K562 (cell line): ENCODE measurements at regions not wholly inside any gene's neighbourhood (a gene's known extent, or its start where the extent isn't known, plus 50 kb on each side); places are given as distances from the start of the nearest gene placed in this dataset.

Experiments
- CBX2 ChIP-seq: fragments of 200-600 bp; sonication (generic); IDR thresholded peaks from one replicate; pipeline ENCODE4 v1.6.1; 2012; ENCODE audit warnings: mild to moderate bottlenecking, low read length, inconsistent platforms; ENCODE audit not compliant: insufficient read depth, poor library complexity, severe bottlenecking
- EGR1 ChIP-seq: fragments of 450-650 bp; conservative IDR thresholded peaks from 2 replicates; pipeline ENCODE4 v1.6.1; 2017; ENCODE audit warnings: mild to moderate bottlenecking
- PHB2 ChIP-seq: fragments of 450-650 bp; IDR thresholded peaks from 2 replicates; pipeline ENCODE4 v1.6.1; 2017; ENCODE audit warnings: low read depth
- RFX5 ChIP-seq: IDR thresholded peaks from 2 replicates; pipeline ENCODE4 v1.6.1; 2011; ENCODE audit warnings: low read depth, mild to moderate bottlenecking, improper control_type of control experiment, low read length
- TF ChIP-seq, protein P1 (sequence below): sonication (generic); formaldehyde crosslinking; IDR thresholded peaks from 2 replicates; pipeline ENCODE4 v1.9.0; 2022; ENCODE audit warnings: mild to moderate bottlenecking, missing genetic modification reagents
- TF ChIP-seq, protein P2 (sequence below), 3 experiments: IDR thresholded peaks in 2 of 3; conservative IDR thresholded peaks in 1 of 3; 2 replicates each; pipeline ENCODE4 v1.5.1; 2011 to 2012; ENCODE audit warnings: low read length in 3 of 3, mild to moderate bottlenecking in 3 of 3, control low read depth in 2 of 3, improper control_type of control experiment in 1 of 3, inconsistent platforms in 1 of 3, low read depth in 1 of 3, mixed read lengths in 1 of 3, moderate library complexity in 1 of 3; ENCODE audit not compliant: insufficient read depth in 2 of 3

DNA sequence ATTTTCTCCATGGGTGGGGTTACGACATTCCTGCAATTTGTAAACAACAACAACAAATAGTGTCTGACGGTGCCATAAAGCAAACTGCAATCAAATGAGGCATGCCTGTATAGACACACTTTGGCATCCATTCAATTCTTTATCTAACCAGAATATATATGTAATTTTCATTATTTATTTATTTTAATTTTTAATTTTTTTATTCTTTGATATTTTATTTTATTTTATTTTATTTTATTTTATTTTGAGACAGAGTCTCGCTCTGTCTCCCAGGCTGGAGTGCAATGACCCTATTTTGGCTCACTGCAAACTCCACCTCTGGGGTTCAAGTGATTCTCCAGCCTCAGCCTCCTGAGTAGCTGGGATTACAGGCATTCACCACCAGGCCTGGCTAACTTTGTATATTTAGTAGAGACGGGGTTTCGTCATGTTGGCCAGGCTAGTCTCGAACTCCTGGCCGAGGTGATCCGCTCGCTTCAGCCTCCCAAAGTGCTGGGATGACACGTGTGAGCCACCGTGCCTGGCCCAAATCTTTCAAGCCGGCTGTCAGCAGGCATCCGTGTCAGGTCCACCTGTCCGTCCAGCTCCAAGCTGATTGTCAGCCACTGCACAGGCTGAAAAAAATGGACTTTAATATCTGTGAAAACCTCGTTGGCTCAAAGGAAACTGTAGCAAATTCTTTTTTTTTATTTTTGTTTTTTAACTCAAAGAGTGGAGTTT is 200.8 kb downstream of the ASMT start:
- no peak for TF ChIP-seq PHB2
- no peak for TF ChIP-seq CBX2
- TF ChIP-seq, protein P1, sequence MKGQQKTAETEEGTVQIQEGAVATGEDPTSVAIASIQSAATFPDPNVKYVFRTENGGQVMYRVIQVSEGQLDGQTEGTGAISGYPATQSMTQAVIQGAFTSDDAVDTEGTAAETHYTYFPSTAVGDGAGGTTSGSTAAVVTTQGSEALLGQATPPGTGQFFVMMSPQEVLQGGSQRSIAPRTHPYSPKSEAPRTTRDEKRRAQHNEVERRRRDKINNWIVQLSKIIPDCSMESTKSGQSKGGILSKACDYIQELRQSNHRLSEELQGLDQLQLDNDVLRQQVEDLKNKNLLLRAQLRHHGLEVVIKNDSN (CRISPR knock-in tag): no peak
- no peak for TF ChIP-seq EGR1
- TF ChIP-seq, protein P2, sequence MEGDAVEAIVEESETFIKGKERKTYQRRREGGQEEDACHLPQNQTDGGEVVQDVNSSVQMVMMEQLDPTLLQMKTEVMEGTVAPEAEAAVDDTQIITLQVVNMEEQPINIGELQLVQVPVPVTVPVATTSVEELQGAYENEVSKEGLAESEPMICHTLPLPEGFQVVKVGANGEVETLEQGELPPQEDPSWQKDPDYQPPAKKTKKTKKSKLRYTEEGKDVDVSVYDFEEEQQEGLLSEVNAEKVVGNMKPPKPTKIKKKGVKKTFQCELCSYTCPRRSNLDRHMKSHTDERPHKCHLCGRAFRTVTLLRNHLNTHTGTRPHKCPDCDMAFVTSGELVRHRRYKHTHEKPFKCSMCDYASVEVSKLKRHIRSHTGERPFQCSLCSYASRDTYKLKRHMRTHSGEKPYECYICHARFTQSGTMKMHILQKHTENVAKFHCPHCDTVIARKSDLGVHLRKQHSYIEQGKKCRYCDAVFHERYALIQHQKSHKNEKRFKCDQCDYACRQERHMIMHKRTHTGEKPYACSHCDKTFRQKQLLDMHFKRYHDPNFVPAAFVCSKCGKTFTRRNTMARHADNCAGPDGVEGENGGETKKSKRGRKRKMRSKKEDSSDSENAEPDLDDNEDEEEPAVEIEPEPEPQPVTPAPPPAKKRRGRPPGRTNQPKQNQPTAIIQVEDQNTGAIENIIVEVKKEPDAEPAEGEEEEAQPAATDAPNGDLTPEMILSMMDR (IDR thresholded peaks at IDR 0.05 in 2 of 3, conservative IDR thresholded peaks at IDR 0.05 in 1 of 3; ENCODE audit: insufficient read depth in 2 of 3, low read depth in 1 of 3, low read length in 3 of 3): no peak
- no peak for TF ChIP-seq RFX5
